Endothelial cell of umbilical vein (primary cell): ENCODE measurements at regions not wholly inside any gene's neighbourhood (a gene's known extent, or its start where the extent isn't known, plus 50 kb on each side); places are given as distances from the start of the nearest gene placed in this dataset.

Source experiments
- BruUV-seq: library from RNA; stranded (reverse); fragments of 400-500 nt; replicated peaks from 2 replicates; lab custom pipeline; 2021; lab: Mats Ljungman, UMichigan
- CTCF ChIA-PET: fragments of 300-600, 350-600 bp; sonication (Branson Sonifier 250); formaldehyde crosslinking; loops from one replicate; lab custom pipeline; 2021; ENCODE audit warnings: antibody characterized with exemption, inconsistent platforms; lab: Charles Lee
- POLR2A ChIA-PET: fragments of 300-600, 350-600 bp; sonication (Branson Sonifier 250); formaldehyde crosslinking; loops from one replicate; lab custom pipeline; 2021; ENCODE audit warnings: antibody characterized with exemption, inconsistent platforms; lab: Charles Lee
- DNase-seq: peaks from one replicate; pipeline ENCODE4 v3.0.0-alpha.2; 2011; ENCODE audit warnings: low read depth, low spot score
- FAIRE-seq: peaks from 2 replicates; lab custom pipeline; 2011; peaks lifted over from hg19 to GRCh38; lab: Jason Lieb, UNC
- H2AFZ ChIP-seq: 2 replicates; pipeline ENCODE4 v1.6.0; 2012; ENCODE audit warnings: low read depth, low read length, control low read depth, inconsistent platforms
- H3K27ac ChIP-seq: 2 replicates; pipeline ENCODE4 v1.5.1; 2011; ENCODE audit warnings: low read depth, mild to moderate bottlenecking, control low read depth, low read length, moderate library complexity; ENCODE audit not compliant: insufficient read depth
- H3K27me3 ChIP-seq, 2 experiments: 2 replicates each; pipeline versions ENCODE4 v1.6.0 to v1.6.1; 2011; ENCODE audit warnings: low read length in 2 of 2, mixed read lengths in 1 of 2; ENCODE audit not compliant: control insufficient read depth in 2 of 2, insufficient read depth in 2 of 2
- H3K36me3 ChIP-seq, 2 experiments: 2 replicates in 1 of 2; 3 replicates in 1 of 2; pipeline ENCODE4 v1.5.1; 2011; ENCODE audit warnings: low read length in 2 of 2, mild to moderate bottlenecking in 1 of 2, moderate library complexity in 1 of 2; ENCODE audit not compliant: control insufficient read depth in 2 of 2, insufficient read depth in 2 of 2; ENCODE audit errors: extremely low read depth in 1 of 2
- H3K4me1 ChIP-seq: 3 replicates; pipeline ENCODE4 v1.5.1; 2011; ENCODE audit warnings: mild to moderate bottlenecking, low read length; ENCODE audit not compliant: control insufficient read depth, insufficient read depth; ENCODE audit errors: extremely low read depth
- H3K4me2 ChIP-seq: 2 replicates; pipeline ENCODE4 v1.6.1; 2011; ENCODE audit warnings: low read length, control low read depth, mixed read lengths; ENCODE audit not compliant: insufficient read depth
- H3K4me3 ChIP-seq, 3 experiments: fragments of 200-600 bp in 1 of 3; sonication (generic), shearing (Covaris generic) in 1 of 3; replicated peaks in 1 of 3; 2 replicates each; pipeline ENCODE4 v1.5.1; 2011 to 2016; ENCODE audit warnings: control low read depth in 3 of 3, low read length in 3 of 3, mild to moderate bottlenecking in 2 of 3, inconsistent platforms in 1 of 3, low read depth in 1 of 3, moderate library complexity in 1 of 3; ENCODE audit not compliant: insufficient read depth in 1 of 3
- H3K79me2 ChIP-seq: 2 replicates; pipeline ENCODE4 v1.6.0; 2012; ENCODE audit warnings: low read length, inconsistent platforms; ENCODE audit not compliant: control insufficient read depth, insufficient read depth
- H3K9ac ChIP-seq: replicated peaks from 2 replicates; pipeline ENCODE3; 2011; ENCODE audit warnings: low read length, control low read depth; ENCODE audit not compliant: insufficient read depth; ENCODE audit errors: extremely low read depth
- H3K9me1 ChIP-seq: replicated peaks from 3 replicates; pipeline ENCODE4 v1.6.0; 2011; ENCODE audit warnings: mild to moderate bottlenecking, low read length; ENCODE audit not compliant: control insufficient read depth, insufficient read depth; ENCODE audit errors: extremely low read depth
- H3K9me3 ChIP-seq: replicated peaks from 2 replicates; pipeline ENCODE4 v1.5.1; 2012; ENCODE audit warnings: low read length, inconsistent platforms; ENCODE audit not compliant: control insufficient read depth, insufficient read depth
- H4K20me1 ChIP-seq: replicated peaks from 2 replicates; pipeline ENCODE3; 2011; ENCODE audit warnings: mild to moderate bottlenecking, low read length; ENCODE audit not compliant: control insufficient read depth, insufficient read depth; ENCODE audit errors: extremely low read depth
- CTCF ChIP-seq, 2 donors: IDR thresholded peaks; 1 replicate in 1 of 2; 2 replicates in 1 of 2; pipeline ENCODE4 v1.5.1; 2011; ENCODE audit warnings: low read length in 2 of 2, mild to moderate bottlenecking in 2 of 2, moderate library complexity in 2 of 2, control low read depth in 1 of 2, inconsistent platforms in 1 of 2, low read depth in 1 of 2; ENCODE audit not compliant: insufficient read depth in 1 of 2; ENCODE audit errors: extremely low read depth in 1 of 2
- EZH2 ChIP-seq: IDR thresholded peaks from 2 replicates; pipeline ENCODE4 v1.6.1; 2012; ENCODE audit warnings: borderline replicate concordance, low read depth, mild to moderate bottlenecking, moderate library complexity, low read length, inconsistent platforms; ENCODE audit not compliant: severe bottlenecking
- FOS ChIP-seq: IDR thresholded peaks from 2 replicates; pipeline ENCODE4 v1.6.1; 2011; ENCODE audit warnings: mild to moderate bottlenecking, low read length, moderate library complexity, borderline replicate concordance; ENCODE audit not compliant: insufficient read depth
- GATA2 ChIP-seq: IDR thresholded peaks from 2 replicates; pipeline ENCODE4 v1.7.0; 2011; ENCODE audit warnings: low read depth, mild to moderate bottlenecking, moderate library complexity, mixed read lengths, low read length; ENCODE audit not compliant: insufficient read length, insufficient read depth
- JUN ChIP-seq: IDR thresholded peaks from 2 replicates; pipeline ENCODE4 v1.6.1; 2011; ENCODE audit warnings: borderline replicate concordance, low read depth; ENCODE audit not compliant: insufficient read length, insufficient read depth
- MAX ChIP-seq: IDR thresholded peaks from 2 replicates; pipeline ENCODE4 v1.6.1; 2011; ENCODE audit not compliant: insufficient read depth, insufficient read length
- MYC ChIP-seq: IDR thresholded peaks from one replicate; pipeline ENCODE4 v1.6.1; 2011; ENCODE audit warnings: mild to moderate bottlenecking, low read depth, low read length
- POLR2A ChIP-seq: IDR thresholded peaks from 2 replicates; pipeline ENCODE4 v1.6.1; 2012; ENCODE audit warnings: low read depth, mild to moderate bottlenecking, control low read depth, low read length
- POLR2AphosphoS5 ChIP-seq: IDR thresholded peaks from 2 replicates; pipeline ENCODE4 v1.6.1; 2012; ENCODE audit warnings: low read depth, mild to moderate bottlenecking, control low read depth, low read length, moderate library complexity; ENCODE audit not compliant: insufficient read depth
- dilution Hi-C: fragments of 300-500 bp; cut with MboI; formaldehyde crosslinking; loops from one replicate; pipeline ENCODE4 v1.15.0; 2019; ENCODE audit warnings: low sequenced_read_pairs; ENCODE audit not compliant: extremely low pct_ligation_motif_present
- intact Hi-C: fragments of 100-400 bp; cut with micrococcal nuclease; formaldehyde crosslinking; loops from one replicate; pipeline ENCODE4 v1.10.0; 2022

GRCh38 chr1:208570362-208570761 lies 326.2 kb upstream of the PLXNA2 start:
- H3K9ac ChIP-seq = no peak overlapping the region
- H3K9me1 ChIP-seq = no peaks in the 10 kb centered on the region
- H3K4me1 ChIP-seq = no peaks in the 10 kb centered on the region
- no peak for TF ChIP-seq MAX
- no peak for TF ChIP-seq JUN
- TF ChIP-seq EZH2 = no peak
- TF ChIP-seq MYC = no peak
- TF ChIP-seq POLR2A = no peak
- TF ChIP-seq CTCF (IDR thresholded peaks at IDR 0.05; ENCODE audit: extremely low read depth in 1 of 2, insufficient read depth in 1 of 2, low read depth in 1 of 2, low read length in 2 of 2) = no peak
- TF ChIP-seq POLR2AphosphoS5 = no peak
- no peak for TF ChIP-seq GATA2
- TF ChIP-seq FOS = no peak
- no peak overlapping the region for H2AFZ ChIP-seq
- CTCF ChIA-PET = no interaction called here
- dilution Hi-C loops = no loop called here
- no TSS peak for BruUV-seq
- no peak overlapping the region for H3K4me2 ChIP-seq
- no peaks in the 10 kb centered on the region for H3K79me2 ChIP-seq
- no peaks in the 10 kb centered on the region for H3K27me3 ChIP-seq
- FAIRE-seq (no peak), DNase-seq (no peak)
- H3K4me3 ChIP-seq = no peak overlapping the region
- H4K20me1 ChIP-seq = no peaks in the 10 kb centered on the region
- H3K36me3 ChIP-seq = no peaks in the 10 kb centered on the region
- intact Hi-C loops = no loop called here
- H3K9me3 ChIP-seq = no peaks in the 10 kb centered on the region
- POLR2A ChIA-PET = no interaction called here
- no peak overlapping the region for H3K27ac ChIP-seq
